HCEC 1CT (cell line): ENCODE measurements at regions not wholly inside any gene's neighbourhood (a gene's known extent, or its start where the extent isn't known, plus 50 kb on each side); places are given as distances from the start of the nearest gene placed in this dataset.

ENCODE experiments used
- DNase-seq: peaks from one replicate; pipeline ENCODE4 v3.0.0-alpha.2; 2017

DNA sequence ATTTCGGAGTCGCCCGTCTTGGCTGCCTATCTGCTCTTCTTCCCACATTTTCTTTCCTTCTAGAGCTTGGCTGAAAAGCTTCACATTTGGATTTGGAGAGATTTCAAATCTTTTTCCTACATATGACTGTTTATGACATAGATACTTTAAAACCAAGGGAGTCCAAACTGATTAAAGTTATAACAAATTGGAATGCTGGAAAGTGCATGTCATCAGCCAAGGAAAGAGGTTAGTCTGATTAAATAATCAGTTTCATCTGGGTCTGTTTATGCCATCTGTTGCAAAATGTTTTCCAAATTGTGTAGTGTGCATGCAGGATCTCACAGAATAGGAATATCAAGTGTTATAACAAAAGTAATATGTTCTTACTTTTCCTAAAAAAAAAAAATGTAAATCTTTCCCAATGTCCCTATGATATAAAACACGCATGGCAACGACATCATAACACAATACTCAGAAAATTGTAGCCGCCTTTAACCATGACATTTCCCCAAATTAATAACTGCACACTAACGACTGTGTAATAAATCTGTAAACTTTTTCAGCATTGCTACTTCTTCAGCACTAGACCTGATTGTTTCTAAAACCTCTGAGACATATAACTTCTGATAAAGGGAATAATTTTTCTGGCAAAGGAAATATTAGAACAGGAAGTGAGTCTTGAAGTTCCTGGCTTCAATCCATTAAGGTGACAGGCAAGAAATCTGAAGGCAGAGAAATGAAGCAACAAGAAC is 230.2 kb upstream of the FOXQ1 start:
- peak; percentile 18 for DNase-seq

DNA sequence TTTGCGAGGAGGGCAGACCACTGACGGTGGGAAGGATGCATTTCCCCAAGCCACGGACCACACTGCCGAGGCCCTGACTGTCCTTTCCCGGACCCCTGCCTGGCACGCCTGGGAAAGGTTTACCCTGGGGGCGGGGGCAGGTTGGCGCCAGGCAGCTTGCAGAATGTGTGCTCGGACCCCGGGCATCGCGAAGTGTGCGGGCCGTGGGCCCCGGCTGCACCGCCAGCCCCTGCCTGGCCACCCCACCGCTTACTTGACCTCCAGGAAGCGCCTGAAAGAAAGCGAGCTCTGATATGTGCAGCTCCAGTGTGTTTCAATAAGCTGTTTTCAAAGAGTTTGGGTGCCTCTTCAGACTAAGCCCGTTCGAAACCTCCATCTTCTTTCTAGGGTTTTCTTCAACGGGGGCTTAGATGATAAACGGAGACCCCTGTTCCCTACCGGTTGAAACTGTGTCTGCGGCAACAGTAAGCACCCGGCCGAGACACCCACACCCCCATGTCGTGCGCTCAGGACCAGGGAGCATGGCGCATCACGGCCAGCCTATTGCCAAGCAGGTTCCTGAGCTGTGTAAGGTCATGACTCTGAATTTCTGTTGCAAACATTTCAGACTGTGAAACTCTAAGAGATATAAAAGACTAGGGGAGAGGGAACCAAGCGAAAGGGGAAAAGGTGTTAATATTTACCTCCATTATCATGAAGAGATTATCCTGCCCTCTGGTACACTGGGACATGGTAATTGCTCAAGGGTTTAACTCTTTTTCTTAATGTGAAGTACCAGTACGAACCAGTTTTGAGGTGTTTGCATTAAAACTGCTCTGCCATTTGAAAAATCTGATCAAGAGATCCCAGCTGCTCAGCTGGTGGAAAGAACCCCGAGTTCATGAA is 231.2 kb upstream of the FOXQ1 start:
- DNase-seq: no peak

DNA sequence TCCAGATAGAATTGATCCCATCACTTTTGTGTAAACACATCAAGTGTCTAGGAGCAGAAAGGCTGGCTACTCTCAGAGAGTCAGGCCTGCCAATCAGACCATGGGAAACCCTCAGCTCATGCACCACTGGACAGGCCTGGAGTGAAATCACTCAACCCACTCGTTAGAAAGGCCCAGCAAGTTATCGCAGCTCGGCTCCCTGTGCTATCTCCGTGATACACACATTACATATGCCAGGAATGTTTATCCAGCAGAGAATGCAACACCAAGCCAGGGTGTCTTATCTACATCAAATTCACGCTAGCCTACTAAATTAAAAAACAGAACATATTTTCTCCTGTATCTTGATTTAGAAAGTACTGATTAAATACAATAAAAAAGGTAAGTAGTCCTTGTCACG is 232.4 kb upstream of the FOXQ1 start:
- no peak for DNase-seq

DNA sequence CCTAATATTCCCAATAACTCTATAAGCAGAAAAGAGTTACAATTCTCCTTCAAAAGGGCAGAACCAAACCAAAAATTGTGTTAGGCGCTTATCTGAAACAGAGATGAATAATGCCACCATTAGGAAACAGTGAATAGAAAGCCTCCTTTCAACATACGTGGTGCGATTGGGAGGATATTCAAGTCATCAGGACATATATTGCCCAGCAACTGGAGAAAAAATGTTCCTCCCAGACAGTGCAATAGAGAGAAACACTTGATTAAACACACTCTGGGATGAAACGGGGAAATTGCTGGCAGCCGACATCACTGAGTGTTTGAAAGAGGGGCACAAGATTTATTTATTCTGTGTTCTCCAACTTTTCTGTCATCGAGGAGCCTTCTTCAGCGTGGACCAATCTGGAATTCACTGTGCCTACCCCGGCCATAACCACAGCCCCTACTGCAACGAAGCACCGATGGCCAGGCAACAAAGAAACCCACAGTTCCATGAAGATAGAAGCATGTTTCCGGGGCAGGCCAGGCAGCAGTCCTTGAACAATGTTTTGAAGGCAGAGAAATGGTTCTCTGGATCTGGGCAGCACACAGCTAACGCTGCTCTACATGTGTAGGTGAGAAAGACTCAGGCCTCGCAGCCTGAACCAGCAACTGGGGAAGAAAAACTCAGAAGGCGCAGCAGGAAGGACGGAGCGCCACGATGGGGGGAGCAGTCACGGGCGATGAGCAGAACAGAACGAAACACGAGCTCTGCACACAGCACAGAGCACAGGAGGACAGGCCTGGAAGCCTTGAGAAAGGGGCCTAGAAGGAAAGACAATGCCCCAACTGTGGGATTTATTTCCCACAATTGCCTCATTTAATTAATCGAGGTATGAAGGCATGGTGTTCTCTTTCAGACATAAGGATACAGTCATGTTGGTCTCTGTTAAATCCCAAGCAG is 234.2 kb upstream of the FOXQ1 start:
- no peak for DNase-seq

DNA sequence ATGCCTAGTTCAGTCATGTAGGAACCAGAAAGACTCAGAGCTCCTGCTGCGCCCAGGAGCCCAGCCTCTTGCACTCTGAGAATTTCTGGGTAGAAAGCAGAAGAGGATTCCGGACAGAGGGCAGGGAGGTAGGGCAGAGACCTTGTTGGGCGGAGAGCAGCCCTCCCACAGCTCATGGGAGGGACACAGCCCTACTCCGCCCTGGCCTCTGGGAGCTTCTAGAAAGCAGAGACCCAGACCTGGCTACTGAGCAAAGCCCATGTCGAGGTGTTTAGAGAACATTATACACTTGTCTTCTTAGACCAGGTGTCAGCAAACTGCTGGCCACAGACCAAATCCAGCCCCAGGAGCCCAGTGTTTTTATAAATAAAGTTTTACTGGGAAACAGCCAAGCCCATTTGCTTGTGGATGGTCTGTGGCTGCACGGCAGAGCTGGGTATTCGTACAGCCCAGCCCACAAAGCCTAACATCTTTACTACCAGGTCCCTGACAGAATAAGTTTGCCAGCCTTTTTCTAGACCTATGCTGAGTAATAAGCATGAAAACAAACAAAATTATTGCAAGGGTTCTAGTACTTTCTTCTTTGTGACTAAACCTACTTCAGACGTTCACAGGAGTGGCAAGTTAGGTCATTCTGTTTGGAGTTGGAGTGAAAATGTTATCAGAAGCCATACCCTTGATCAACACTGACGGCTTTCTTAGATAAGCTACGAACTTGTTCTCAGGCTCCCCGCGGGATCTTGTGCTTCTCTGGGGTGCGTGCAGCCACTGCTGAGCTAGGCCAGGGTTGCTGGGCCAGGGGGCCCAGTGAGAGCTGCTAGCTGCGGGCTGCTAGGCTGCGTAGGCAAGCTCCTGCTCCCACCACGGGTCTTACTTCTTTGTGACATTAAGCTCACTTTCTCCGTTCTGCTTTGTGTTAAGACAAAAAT is 235.1 kb upstream of the FOXQ1 start:
- DNase-seq: no peak

DNA sequence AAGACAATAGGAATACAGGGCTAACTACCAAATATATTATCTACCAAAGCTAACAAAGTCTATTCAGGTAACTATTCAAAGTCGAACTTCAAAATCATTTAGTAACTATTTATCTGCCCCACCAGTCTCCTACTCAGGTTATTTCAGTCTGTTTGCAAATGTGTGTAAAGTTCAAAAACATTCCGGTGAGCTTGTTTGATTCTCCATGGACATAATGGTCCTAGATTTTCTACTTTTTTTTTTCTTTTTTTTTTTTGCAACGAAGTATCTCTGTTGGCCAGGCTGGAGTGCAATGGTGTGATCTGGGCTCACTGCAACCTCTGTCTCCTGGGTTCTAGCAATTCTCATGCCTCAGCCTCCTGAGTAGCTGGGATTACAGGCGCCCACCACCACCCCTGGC is 236.0 kb upstream of the FOXQ1 start:
- DNase-seq: no peak

DNA sequence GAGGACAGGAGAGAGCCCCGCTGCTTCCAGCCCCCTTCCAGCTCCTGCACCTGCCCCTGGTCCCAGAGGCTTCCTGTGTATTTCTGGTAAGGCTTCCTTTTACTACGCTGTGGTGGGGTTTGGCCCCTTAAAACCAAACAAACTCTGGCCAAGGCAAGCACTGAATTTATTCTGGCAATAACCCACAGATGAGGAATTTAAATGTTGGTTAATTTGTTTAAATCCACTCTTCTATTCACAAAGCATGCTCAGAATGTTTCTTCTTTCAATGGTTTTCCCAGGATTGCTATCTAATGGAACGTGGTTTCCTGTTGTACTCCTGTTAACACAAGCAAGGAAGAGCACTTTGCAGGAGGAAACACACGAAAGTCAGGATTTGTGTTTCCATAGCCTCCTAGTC is 236.5 kb upstream of the FOXQ1 start:
- no peak for DNase-seq

DNA sequence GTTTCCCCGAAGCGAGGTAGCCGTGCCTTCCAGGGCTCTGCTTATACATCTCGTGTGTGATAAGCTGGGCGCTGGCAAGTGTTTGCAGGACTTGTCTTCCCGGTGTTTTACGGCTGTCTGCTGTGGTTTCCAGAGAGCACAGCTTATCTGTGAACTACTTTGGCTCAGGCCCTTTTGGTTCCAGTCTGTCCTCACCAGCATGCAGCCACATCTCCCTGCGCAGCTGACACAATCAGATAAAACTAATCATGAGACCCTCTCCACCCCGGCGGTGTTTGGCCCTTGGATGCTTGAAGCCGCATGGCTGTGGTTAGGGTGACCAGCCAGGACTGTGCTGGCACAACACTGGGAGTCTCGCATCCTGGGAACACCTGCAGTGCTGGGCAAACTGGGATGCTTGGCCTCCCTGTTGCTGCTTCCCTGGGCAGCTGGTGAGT is 241.8 kb upstream of the FOXQ1 start:
- DNase-seq: no peak

DNA sequence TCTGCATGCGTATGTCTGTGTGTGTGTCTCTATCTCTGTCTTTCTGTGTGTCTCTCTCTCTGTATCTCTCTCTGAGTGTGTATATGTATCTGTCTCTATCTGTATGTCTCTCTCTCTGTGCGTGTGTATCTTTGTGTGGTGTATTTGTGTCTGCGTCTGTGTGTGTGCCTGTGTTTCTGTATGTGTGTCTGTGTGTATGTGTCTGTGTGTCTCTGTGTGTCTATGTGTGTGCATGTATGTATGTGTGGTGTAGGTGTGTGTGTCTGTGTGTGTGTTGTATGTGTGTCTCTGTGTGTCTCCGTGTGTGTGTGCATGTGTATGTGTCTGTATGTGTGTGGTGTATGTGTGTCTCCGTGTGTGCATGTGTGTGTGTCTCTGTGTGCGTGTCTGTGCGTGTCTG is 243.0 kb upstream of the FOXQ1 start:
- DNase-seq: no peak

DNA sequence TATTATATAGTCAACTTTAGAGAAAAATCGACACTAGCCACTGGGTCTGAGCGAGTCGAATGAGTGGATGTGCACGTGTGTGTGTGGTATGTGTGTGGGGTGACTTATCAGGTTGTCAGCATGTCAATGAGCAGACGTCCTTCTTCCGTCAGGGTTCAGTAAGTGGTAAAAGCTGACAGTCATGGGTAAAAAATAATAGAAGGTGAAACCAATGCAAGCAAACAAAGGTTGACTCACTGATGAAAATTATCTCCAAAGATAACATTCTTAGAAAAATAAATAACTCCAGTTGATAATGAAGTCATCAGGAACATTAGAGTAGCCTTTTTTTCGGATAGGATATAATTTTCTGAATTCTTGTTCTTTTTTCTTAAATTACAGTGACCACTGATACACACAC is 243.8 kb upstream of the FOXQ1 start:
- DNase-seq: no peak

DNA sequence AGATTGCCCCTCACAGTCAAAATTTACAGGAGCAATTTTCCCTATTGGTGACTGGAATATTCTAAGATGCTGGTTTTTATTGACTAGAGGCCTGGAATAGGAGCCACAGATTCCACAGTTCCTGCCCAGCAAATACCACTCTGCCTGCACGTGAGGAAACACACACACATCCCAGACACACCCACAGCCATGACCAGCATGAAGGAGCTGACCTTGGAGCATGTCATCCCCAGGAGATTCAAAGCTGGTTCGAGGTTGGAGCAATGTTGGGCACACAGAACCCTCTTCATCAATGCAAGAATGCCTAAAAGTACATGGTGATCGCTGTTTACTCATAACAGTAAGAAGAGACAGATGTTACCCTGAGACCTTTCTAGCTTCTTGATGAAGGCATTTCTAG is 244.6 kb upstream of the FOXQ1 start:
- no peak for DNase-seq

DNA sequence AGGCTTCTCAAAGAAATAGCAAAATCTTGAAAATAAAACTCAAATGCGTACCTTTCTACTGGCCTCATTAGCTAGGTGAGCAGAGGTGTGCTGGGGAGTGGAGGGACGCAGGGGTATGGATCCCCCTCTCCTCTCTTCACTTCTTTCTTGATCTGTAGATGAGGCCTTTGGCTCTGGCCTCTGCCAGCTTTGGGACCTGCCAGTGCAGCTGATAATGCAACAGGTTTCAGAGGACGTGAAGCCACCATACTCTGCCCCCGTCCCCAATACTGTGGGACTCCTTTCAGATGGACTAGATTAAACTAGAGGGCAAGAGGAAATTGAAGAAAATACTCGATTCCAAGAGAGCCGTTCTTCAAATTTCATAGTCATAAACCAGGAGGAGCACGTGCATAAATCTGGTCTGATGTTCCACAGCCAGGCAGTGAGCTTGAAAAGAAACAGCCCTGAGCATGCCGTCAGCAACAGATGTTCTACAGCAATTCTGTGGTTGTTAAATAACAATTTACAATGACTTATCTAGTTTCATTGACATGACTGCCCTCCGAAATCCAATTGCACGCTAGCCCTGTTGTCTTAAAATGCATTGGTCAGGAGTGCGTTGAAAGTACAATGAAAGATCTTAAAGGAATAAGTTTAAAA is 245.3 kb upstream of the FOXQ1 start:
- no peak for DNase-seq

DNA sequence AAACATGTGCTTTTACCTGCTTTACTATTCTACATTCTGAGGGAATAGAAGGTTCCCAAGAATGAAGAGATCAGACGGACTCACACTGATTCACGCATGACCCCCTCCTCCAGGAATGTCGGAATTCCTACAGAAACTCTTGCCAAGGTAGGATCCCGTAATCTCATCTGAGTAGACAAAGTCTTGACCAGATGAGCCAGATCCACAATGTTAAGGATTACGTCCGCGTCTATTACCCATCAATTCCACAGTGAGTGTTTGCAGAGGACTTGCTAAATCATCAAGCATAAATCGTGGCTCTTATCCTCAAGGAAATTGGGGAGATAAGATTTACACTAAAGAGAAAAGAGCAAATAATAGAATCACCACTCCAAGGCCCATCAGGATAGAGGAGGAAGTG is 245.9 kb upstream of the FOXQ1 start:
- DNase-seq: no peak

DNA sequence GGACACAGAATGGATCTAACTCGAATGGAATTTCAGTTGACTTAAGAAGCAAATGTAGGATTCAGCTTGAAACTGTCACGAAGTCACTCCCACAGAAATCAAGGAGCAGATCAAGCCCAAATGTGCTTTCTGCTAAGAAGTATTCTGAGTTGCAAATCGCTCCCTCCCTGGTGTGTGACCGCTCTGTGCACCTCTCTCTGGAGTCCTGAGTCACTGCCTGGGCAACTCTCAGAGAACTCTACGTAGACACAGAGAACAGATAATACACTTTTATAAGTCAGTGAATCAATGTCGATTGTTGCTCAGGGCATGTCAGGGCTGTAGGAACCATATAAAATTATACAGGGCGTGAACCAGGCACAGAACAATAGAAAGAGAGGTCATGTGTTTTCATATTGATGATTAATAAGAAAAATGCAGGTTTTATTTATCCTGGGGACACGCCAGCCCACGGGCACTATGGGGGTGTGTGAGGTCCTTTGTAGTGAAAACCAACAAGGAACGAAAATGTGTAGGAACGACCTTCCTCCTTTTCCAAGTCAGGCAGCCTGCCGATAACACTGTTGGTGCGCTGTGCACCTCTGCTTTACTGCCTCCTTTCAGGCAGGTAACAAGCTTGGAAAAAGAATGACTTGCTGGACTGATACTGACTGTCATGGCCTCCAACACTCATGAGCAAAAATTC is 248.1 kb upstream of the FOXQ1 start:
- DNase-seq: no peak

DNA sequence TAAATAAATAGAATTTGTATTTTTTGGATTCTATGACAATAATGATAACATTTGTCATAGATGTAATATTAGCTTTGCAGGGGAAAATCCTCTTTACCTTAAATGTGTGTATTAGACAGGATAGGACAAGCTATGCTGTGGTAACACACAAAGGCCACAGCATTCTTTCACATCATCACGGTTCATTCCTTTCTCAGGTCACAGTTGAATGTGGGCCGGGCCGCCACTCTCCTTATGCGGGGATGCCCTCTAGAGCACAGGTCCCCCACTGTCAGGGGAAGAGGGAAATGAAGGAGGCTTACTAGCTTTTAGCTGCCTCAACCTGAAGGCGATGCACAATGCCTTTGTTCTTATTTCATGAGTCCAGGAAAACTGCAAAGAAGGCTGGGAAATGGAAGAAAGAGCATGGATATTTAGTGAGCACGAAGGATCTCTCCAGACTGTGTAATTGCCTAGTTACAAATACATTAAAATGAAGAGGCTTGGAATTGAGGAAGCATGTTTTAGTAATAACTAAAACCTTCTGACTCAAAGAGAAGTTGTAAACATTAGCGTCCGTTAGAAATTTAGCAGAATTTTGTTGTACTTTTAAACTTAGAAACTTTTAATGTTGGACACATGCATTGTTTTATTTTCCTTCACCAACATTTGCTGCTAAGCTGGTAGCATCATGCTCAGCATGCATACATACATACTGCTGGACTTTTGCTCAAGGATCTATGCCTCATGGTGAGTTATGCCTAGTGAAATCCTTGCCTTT is 248.9 kb upstream of the FOXQ1 start:
- DNase-seq: no peak

DNA sequence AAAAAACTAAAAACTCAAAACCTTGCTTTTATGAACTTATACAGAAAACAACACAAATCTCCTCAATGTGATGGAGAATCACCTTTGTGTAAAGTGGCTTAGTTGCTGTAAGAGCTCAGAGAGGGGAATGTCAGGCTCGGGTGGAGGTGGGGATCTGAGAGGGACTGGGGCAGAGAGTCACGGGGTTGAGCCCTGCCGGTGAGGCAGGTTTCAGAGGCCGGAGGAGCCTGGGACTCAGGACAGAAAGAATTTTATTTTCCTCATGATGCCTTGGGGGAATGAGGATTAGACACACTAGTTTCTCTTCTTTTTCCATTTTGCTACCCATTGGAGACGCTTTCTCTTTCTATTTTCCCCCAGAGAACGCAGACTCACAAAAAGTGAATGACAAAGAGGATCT is 252.3 kb upstream of the FOXQ1 start:
- no peak for DNase-seq

DNA sequence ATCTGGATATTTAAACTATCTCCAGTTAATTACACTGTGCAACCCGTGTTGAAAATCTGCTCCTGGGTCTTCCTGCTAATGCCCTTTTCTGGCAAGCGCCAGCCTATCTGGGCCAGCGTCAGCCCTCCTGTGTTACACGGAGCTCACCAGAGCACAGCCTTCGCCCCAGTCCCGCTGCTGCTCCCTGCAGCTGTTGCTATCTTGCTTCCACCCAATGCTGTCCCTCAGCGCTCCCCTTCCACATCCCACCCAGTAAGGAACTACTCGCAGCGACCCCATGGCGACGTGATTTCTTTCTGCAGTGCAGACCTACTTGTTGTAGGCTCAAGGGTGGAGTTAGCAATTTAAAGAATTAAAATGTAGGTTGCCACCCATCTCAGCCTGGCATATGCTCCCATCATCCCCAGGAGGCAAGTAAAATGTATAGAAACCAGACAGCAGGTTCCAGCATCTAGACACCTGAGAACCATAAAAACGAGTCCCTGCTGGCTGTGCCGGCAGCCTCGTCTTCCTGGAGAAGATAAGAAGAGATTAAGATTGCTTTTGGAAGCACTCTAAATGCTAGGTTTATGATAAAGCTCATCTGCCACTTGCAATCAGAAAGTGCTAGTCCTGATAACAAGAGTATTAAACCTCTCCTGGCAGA is 254.3 kb upstream of the FOXQ1 start:
- DNase-seq: no peak

DNA sequence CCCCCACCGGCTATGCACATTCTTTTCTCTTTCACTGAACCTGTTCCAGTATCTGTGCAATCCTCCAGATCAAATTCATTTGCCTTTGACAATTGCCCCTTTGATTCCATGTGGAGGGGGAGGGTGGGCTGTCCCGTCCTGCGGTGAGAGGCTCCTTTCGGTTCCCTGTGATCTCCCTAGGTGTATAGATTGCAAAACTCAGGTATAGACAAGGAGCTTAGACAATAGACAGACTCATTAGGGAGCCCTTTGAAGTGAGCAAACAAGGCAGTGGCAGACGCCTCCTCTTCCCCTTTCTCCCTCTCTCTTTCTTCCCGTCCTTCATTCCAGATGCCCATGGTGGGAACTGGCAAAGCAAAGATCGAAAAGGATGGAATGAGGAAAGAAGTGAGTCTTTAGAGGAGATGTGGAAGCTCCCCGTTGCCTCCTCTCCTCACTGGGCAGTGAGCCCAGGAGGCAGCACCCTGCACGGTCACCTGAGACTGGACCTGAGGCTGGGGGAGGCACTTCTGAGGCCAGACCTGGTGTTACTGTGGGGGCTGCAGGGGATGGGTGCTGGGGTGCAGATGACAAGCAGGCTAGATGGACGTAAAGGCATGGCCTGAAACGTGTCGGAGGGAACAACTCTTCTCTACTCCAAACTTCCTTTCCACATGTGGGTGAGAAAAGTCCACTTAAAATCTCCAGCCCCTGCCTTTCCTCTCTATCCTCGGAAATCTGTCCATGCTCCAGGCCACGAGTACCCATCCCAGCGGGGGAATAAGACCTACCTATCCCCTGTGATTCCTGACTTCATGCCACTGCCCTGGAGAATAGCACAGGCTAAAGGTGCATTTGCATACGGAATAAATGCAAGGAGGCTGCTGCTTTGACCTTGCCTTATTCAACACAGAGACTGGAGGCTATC is 256.6 kb upstream of the FOXQ1 start:
- no peak for DNase-seq

DNA sequence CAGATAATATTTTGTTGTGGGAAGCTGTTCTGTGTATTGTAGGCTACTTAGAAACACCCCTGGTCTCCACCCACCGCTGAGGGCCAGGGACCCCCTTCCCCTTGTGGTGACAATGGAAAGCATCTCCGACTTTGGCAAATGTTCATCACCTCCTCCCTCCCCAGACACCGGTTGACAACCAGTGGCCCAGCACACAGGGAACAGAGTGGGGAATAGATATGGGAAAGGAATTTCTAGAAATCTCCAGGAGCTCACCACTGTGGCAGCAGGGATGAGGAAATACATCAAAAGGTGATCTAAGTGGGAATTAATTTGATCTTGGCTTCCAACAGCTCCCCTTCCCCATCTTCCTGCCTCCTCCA is 257.3 kb upstream of the FOXQ1 start:
- no peak for DNase-seq
